Heart left ventricle (tissue), 13 donors: ENCODE measurements at regions not wholly inside any gene's neighbourhood (a gene's known extent, or its start where the extent isn't known, plus 50 kb on each side); places are given as distances from the start of the nearest gene placed in this dataset.

ENCODE experiments used
- CTCF ChIP-seq, 12 donors: fragments of 200-600 bp; sonication (generic) in 4 of 12; IDR thresholded peaks; one replicate each; pipeline versions ENCODE4 v1.5.0 to v1.8.0; 2018 to 2022; ENCODE audit warnings: antibody characterized with exemption in 12 of 12, mild to moderate bottlenecking in 5 of 12
- POLR2A ChIP-seq, 2 donors: fragments of 450-650 bp; IDR thresholded peaks; one replicate each; pipeline ENCODE4 v1.6.1; 2017; ENCODE audit warnings: antibody characterized with exemption in 2 of 2, mild to moderate bottlenecking in 2 of 2, moderate library complexity in 2 of 2
- donor health status: ischemic (EF 13 %, LVEDD 7.1; RV severe dilation, severe dysfunction).
- donor health status: DM: no; HTN: yes; CAD: no.
- donor health status: DM: no; HTN: no; CAD: no.
- donor health status: ischemic (EF 25% LVEDD 6.9; RV normal size, moderate dysfunction).
- donor health status: ischemic (EF 25% LVEDD 5.7; RV mildly dilated, moderate dysfunction).
- donor health status: ischemic (EF 35%, LVEDD 5.7; RV mildly dilated, moderate dysfunction).
- donor health status: nonischemic (EF 11% LVEDD 7.7; RV severe dilation, severe dysfunction).
- donor health status: DM: yes; HTN: yes; CAD: no.
- donor health status: PGD.
- donor health status: ischemic (EF 29% LVEDD 5.4; RV normal size, mild dysfunction).
- donor health status: nonischemic (EF 23%, LVEDD 6.1; RV moderate dilation, normal function).

DNA sequence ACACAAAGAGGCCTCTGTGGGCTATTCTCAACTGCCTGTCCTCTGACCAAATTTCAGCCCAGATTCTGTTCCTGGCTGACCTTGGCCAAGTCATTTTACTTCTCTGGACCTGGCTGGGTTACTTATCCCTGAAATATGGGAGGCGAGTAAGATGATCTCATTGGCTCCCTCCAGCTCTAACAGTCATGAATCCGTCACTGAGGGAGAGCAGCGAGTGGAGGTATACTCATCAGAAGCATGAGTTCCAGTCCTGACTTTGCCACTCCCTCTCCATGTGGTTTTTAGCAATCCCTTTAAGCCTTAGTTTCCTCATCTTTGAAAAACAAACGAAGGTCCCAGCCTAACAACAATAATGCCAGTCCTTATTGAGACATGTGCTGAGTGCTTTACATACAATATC is 63.5 kb downstream of the CCDC185 start:
- TF ChIP-seq CTCF (IDR thresholded peaks at IDR 0.05) (no peak), POLR2A (IDR thresholded peaks at IDR 0.05) (no peak)
